Pons (tissue), 1 donor: ENCODE measurements at regions not wholly inside any gene's neighbourhood (a gene's known extent, or its start where the extent isn't known, plus 50 kb on each side); places are given as distances from the start of the nearest gene placed in this dataset.

ENCODE experiments used
- DNase-seq: peaks from one replicate; pipeline ENCODE4 v3.0.0-alpha.2; 2016; ENCODE audit warnings: low spot score

GRCh38 chr5:87949676-87950631 lies 318.7 kb downstream of the TMEM161B start:
- peak; percentile 96 for DNase-seq

DNA sequence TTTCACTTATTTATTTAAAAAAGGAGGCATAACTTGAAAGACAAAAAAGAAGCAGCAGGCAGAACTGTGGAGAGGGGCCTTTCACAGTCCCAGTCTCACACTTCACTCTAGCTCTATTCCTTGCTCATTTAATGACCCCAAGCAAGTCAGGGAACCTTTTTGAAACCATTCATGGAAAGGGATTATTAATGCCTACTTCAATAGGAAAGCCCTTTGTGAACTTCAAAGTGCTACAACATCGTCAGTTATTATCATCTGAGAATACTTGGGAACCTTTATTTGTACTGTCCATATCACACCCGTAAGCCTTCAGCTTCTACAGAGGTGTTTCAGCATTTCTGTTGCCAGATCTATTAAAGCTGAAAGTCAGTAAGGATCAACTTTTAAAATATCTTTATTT lies 320.2 kb downstream of the TMEM161B start:
- DNase-seq, result no peak

DNA sequence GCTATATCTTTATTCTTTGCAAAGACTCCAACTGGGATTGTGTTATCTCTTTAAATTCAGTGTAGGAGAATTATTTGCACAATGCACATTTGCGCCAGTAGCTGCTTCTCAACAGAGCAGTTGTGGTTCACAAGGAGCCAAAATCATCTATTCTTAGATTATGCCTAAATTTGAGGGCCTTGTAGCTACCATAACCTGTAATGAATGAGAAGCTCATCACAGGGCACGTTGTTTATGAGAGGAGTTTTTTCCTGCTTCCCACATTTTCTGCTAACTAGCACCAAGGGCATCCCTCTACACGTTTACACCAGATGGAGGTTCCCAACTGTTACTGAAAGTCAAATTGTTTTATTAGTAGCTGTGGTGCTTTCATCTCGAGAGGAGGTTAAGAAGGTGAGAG lies 322.4 kb downstream of the TMEM161B start:
- no peak for DNase-seq

DNA sequence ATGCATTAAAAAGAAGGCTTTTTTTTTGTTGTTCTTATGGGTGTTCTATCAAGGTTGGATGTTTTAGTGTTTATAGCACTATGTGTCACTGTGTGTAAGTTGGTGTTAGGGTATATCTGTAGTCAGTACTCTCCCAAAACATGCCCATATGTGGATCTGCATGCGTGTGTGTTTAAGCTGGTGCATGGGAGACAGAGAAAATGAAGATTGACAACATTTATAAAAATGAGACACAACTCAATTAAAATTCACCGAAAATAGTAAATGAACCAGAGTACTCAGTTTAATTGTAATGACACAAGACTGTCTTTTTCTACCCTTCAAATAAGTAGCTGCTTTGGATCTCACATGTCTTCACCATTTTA lies 323.4 kb downstream of the TMEM161B start:
- no peak for DNase-seq

GRCh38 chr5:87944553-87945285 lies 323.9 kb downstream of the TMEM161B start:
- DNase-seq, result peak; percentile 96

DNA sequence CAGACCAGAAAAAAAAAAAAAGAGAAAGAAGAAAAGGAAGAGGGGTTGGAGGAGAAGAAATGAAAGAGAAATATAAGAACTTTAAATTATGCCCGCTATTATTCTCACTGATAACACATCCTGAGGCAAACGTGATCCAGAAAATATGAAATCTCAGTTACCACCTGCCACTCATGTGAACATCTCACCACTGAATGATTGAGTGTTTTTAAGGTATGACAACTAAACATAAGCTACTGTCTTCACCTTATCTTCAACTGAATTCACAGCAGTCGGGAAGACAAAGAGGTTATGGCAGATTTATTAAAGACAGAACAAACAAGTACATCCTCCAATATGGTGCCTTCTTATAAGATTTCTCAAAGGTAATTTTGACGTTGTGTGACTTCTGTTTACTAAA lies 327.9 kb downstream of the TMEM161B start:
- DNase-seq, result no peak

GRCh38 chr5:87936667-87937066 lies 332.0 kb downstream of the TMEM161B start:
- DNase-seq, result no peak

- no peak for DNase-seq
Observed at GRCh38 chr5:87924436-87924835, 344.2 kb downstream of the TMEM161B start.

GRCh38 chr5:87916320-87916719 lies 352.3 kb downstream of the TMEM161B start:
- DNase-seq, result no peak

GRCh38 chr5:87912419-87912818 lies 356.2 kb downstream of the TMEM161B start:
- no peak for DNase-seq

GRCh38 chr5:87909382-87909781 lies 359.3 kb downstream of the TMEM161B start:
- DNase-seq, result no peak

GRCh38 chr5:87906962-87907361 lies 361.7 kb downstream of the TMEM161B start:
- no peak for DNase-seq

- DNase-seq, result no peak
Observed at GRCh38 chr5:87900419-87900818, 368.2 kb downstream of the TMEM161B start.

DNA sequence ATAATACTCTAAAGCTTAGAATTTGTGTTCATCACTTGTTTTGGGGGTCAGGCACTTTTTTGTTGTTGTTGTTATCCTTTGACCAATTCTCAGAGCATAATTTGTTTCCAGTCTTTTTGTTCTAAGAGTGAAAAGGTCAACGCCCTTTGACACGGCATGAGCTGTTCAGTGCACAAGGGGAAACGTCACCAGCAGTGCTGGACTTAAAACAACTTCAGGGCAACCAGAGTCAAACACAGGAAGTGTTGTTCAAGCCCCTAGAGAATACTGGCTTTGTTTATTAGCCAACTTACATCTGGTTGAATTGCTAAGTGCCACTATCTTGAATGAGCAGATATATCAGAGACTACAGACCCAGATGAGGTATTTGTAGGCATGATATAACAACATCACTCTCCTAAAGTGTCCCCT lies 368.9 kb downstream of the TMEM161B start:
- peak; percentile 99 for DNase-seq

GRCh38 chr5:87899208-87899661 lies 369.4 kb downstream of the TMEM161B start:
- DNase-seq, result peak; percentile 89

DNA sequence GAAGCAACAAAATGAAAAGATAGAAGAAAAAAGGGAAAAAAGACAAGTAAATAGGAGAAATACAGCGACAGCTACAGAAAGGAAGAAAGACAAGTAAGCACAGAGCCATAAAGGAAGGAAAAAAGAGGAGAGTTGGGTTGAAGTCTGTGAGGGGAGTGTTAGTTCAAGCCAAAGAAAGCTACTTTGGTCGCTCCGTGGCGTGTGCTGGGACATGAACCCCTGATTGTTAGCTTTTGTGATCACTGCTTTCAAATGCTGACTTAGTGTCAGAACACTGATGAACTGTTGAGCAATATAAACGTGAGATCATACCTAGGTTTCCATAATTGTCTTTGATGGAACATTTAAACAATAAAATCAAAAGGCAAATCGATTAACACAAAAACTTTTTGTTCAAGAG lies 370.1 kb downstream of the TMEM161B start:
- no peak for DNase-seq

GRCh38 chr5:87888139-87888538 lies 380.5 kb downstream of the TMEM161B start:
- DNase-seq, result no peak

- no peak for DNase-seq
Observed at GRCh38 chr5:87887247-87887646, 381.4 kb downstream of the TMEM161B start.

DNA sequence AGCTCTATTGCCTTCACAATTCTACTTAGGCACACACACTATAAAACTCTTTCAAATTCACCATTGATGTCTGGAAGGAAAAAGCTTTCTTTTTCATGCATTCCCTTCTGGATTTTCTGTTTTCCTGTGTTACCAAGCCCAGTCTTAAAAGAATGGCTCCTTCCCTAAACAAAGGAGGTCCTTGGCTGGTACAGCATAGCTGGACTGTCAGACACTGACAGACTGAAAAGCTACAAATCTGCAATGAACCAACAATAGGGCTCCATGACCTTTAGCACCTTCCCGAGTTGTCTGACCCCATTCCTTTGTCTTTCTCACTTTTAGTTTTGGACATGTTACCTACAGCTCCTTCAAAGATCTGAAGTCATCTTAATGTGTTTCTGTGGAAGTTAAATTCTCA lies 382.5 kb downstream of the TMEM161B start:
- peak; percentile 16 for DNase-seq

DNA sequence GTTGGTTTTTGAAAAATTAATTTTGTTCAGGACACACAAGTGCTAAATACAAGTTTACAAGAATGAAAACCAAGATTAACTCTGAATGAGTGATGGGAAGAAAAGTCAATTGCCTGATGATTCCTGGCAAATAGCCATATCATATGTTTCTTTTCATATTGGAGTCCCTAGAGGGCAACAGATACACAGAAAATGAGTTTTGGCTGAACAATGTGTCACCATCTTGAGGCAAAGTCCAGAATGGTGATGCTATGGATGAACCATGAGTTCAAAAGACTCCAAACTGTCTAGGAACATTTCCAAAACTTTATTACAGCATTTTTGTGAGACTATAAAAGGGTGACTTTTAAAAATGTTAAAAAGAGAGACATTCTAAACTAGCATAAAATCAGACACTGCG lies 382.9 kb downstream of the TMEM161B start:
- peak; percentile 29 for DNase-seq

DNA sequence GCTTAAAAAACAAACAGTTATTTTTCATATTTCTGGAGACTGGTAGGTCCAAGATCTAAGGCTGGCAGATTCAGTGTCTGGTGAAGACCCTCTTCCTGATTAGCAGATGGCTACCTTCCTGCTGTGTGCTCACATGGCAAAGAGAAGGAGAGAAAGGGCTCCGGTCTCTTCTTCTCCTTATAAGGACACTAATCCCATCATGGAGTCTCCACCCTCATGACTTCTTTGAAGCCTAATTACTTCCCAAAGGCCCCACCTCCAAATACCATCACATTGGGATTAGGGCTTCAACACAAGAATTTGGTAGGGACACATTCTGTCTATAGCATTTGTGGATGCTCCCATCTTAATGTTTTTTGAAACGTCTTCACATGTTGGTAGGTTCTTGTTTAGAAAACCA lies 391.1 kb downstream of the TMEM161B start:
- no peak for DNase-seq

DNA sequence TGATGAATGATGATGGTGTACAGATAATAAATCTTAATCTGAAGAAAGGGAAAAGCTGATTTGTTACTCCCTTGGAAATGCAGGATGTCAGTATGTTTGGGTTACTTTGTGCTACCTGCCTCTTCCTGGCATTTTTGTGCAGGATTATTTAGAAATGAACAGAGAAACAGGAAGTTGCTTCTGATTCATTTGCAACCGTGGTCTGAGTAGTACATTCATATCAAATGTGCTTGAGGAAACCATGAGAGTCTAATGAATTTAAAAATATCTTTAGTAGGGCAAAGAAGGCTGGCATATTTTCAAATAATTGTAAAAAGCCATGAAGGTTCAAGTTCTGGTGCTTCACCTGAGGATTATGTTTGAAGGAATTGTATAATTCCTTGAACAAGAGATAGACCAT lies 391.6 kb downstream of the TMEM161B start:
- no peak for DNase-seq

GRCh38 chr5:87876616-87877015 lies 392.0 kb downstream of the TMEM161B start:
- no peak for DNase-seq
